ENCODE measurements at regions not wholly inside any gene's neighbourhood (a gene's known extent, or its start where the extent isn't known, plus 50 kb on each side); places are given as distances from the start of the nearest gene placed in this dataset.

GRCh38 chr6:167054987-167055386 is 55.8 kb downstream of the CEP43 start:
- H3K9me3 Mint-ChIP-seq: peaks cover 17% of the 10 kb centered on the region
- peaks cover 13% of the 10 kb centered on the region for H3K4me1 Mint-ChIP-seq
- no peak overlapping the region for H3K4me3 Mint-ChIP-seq
- ChIA-PET CTCF (no interaction called here), POLR2A (no interaction called here)
- TF ChIP-seq NR1H2 (CRISPR knock-in tag; IDR thresholded peaks at IDR 0.05): no peak
- TF ChIP-seq PRRX2 (CRISPR knock-in tag; IDR thresholded peaks at IDR 0.05): no peak
- TF ChIP-seq PRDM15 (CRISPR knock-in tag; IDR thresholded peaks at IDR 0.05): no peak
- TF ChIP-seq ZNF396 (CRISPR knock-in tag; IDR thresholded peaks at IDR 0.05; ENCODE audit: borderline replicate concordance): no peak
- TF ChIP-seq, protein P1, sequence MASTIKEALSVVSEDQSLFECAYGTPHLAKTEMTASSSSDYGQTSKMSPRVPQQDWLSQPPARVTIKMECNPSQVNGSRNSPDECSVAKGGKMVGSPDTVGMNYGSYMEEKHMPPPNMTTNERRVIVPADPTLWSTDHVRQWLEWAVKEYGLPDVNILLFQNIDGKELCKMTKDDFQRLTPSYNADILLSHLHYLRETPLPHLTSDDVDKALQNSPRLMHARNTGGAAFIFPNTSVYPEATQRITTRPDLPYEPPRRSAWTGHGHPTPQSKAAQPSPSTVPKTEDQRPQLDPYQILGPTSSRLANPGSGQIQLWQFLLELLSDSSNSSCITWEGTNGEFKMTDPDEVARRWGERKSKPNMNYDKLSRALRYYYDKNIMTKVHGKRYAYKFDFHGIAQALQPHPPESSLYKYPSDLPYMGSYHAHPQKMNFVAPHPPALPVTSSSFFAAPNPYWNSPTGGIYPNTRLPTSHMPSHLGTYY (CRISPR knock-in tag; IDR thresholded peaks at IDR 0.05): no peak
- peaks cover 17% of the 10 kb centered on the region for H3K36me3 Mint-ChIP-seq
- no peak for ATAC-seq
- no peaks in the 10 kb centered on the region for H3K27me3 Mint-ChIP-seq (ENCODE audit: low read depth)
- H3K27ac Mint-ChIP-seq: no peak overlapping the region
- DNase-seq (ENCODE audit: low spot score): no peak

GRCh38 chr6:167056370-167056769 is 57.2 kb downstream of the CEP43 start:
- ChIA-PET POLR2A (no interaction called here), CTCF (no interaction called here)
- DNase-seq (ENCODE audit: low spot score) (no peak), ATAC-seq (no peak)
- peaks cover 17% of the 10 kb centered on the region for H3K9me3 Mint-ChIP-seq
- H3K36me3 Mint-ChIP-seq: peaks cover 17% of the 10 kb centered on the region
- H3K4me3 Mint-ChIP-seq: no peak overlapping the region
- TF ChIP-seq EMX1 (CRISPR knock-in tag; IDR thresholded peaks at IDR 0.05) (no peak), RORB (CRISPR knock-in tag; IDR thresholded peaks at IDR 0.05) (no peak), FOXJ3 (CRISPR knock-in tag; IDR thresholded peaks at IDR 0.05; ENCODE audit: borderline replicate concordance) (no peak), ZNF121 (CRISPR knock-in tag; IDR thresholded peaks at IDR 0.05) (no peak), NR1H2 (CRISPR knock-in tag; IDR thresholded peaks at IDR 0.05) (no peak), ZNF416 (CRISPR knock-in tag; IDR thresholded peaks at IDR 0.05) (no peak), USF2 (CRISPR knock-in tag; IDR thresholded peaks at IDR 0.05) (no peak), CREM (CRISPR knock-in tag; IDR thresholded peaks at IDR 0.05) (no peak), JAZF1 (CRISPR knock-in tag; IDR thresholded peaks at IDR 0.05) (no peak), ZNF219 (CRISPR knock-in tag; IDR thresholded peaks at IDR 0.05; ENCODE audit: borderline replicate concordance) (no peak), ZNF512 (CRISPR knock-in tag; IDR thresholded peaks at IDR 0.05; ENCODE audit: borderline replicate concordance) (no peak), MLX (CRISPR knock-in tag; IDR thresholded peaks at IDR 0.05) (no peak), NFYB (CRISPR knock-in tag; conservative IDR thresholded peaks at IDR 0.05; ENCODE audit: low read depth) (no peak), CTCF (IDR thresholded peaks at IDR 0.05) (no peak), NR2C2 (CRISPR knock-in tag; IDR thresholded peaks at IDR 0.05) (no peak), GTF2I (CRISPR knock-in tag; conservative IDR thresholded peaks at IDR 0.05) (no peak), SP1 (CRISPR knock-in tag; conservative IDR thresholded peaks at IDR 0.05) (no peak)
- no peak overlapping the region for H3K27ac Mint-ChIP-seq
- H3K27me3 Mint-ChIP-seq (ENCODE audit: low read depth): no peaks in the 10 kb centered on the region
- peaks cover 13% of the 10 kb centered on the region for H3K4me1 Mint-ChIP-seq

Measured in WTC11 (cell line).